WERI-Rb-1 (cell line): ENCODE measurements at regions not wholly inside any gene's neighbourhood (a gene's known extent, or its start where the extent isn't known, plus 50 kb on each side); places are given as distances from the start of the nearest gene placed in this dataset.

Experiments used
- DNase-seq: peaks from one replicate; pipeline ENCODE4 v3.0.0-alpha.2; 2020
- H3K27ac ChIP-seq: fragments of 250-450 bp; sonication (Bioruptor Pico); 2 replicates; pipeline ENCODE4 v1.5.1; 2020; ENCODE audit warnings: mild to moderate bottlenecking, moderate library complexity
- H3K27me3 ChIP-seq: fragments of 250-450 bp; sonication (Bioruptor Pico); 2 replicates; pipeline ENCODE4 v1.5.1; 2021; ENCODE audit warnings: mild to moderate bottlenecking, low read depth, moderate library complexity; ENCODE audit not compliant: insufficient read depth, severe bottlenecking
- H3K36me3 ChIP-seq: fragments of 250-450 bp; sonication (Bioruptor Pico); 2 replicates; pipeline ENCODE4 v1.5.1; 2020; ENCODE audit warnings: mild to moderate bottlenecking, moderate library complexity
- H3K4me3 ChIP-seq: 2 replicates; pipeline ENCODE4 v1.5.1; 2011; ENCODE audit warnings: low read depth, mild to moderate bottlenecking, control low read depth, low read length
- H3K9me3 ChIP-seq: fragments of 250-450 bp; sonication (Bioruptor Pico); 2 replicates; pipeline ENCODE4 v1.5.1; 2021; ENCODE audit warnings: mild to moderate bottlenecking, moderate library complexity; ENCODE audit not compliant: severe bottlenecking
- TF ChIP-seq, protein P1 (sequence below): IDR thresholded peaks from 2 replicates; pipeline ENCODE4 v1.5.1; 2011; ENCODE audit warnings: low read depth, mild to moderate bottlenecking, control low read depth, inconsistent platforms, low read length

DNA sequence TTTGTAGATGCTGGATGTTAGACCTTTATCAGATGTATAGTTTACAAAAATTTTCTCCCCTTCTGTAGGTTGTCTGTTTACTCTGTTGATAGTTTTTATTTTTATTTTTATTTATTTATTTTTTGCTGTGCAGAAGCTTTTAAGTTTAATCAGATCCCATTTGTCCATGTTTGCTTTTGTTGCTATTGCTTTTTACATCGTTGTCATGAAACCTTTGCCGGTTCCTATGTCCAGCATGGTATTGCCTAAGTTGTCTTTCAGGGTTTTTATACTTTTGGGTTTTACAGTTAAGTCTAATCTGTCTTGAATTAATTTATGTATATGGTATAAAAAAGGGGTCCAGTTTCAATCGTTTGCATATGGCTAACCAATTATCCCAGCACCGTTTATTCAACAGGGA lies 819.5 kb downstream of the KCNT2 start:
- H3K9me3 ChIP-seq: no peaks in the 10 kb centered on the region
- TF ChIP-seq, protein P1, sequence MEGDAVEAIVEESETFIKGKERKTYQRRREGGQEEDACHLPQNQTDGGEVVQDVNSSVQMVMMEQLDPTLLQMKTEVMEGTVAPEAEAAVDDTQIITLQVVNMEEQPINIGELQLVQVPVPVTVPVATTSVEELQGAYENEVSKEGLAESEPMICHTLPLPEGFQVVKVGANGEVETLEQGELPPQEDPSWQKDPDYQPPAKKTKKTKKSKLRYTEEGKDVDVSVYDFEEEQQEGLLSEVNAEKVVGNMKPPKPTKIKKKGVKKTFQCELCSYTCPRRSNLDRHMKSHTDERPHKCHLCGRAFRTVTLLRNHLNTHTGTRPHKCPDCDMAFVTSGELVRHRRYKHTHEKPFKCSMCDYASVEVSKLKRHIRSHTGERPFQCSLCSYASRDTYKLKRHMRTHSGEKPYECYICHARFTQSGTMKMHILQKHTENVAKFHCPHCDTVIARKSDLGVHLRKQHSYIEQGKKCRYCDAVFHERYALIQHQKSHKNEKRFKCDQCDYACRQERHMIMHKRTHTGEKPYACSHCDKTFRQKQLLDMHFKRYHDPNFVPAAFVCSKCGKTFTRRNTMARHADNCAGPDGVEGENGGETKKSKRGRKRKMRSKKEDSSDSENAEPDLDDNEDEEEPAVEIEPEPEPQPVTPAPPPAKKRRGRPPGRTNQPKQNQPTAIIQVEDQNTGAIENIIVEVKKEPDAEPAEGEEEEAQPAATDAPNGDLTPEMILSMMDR: no peak
- H3K4me3 ChIP-seq: no peak overlapping the region
- DNase-seq: no peak
- H3K27me3 ChIP-seq: no peaks in the 10 kb centered on the region
- no peaks in the 10 kb centered on the region for H3K36me3 ChIP-seq
- no peak overlapping the region for H3K27ac ChIP-seq

- Histone ChIP-seq H3K27me3 (no peaks in the 10 kb centered on the region), H3K9me3 (no peaks in the 10 kb centered on the region), H3K27ac (no peak overlapping the region), H3K4me3 (no peak overlapping the region), H3K36me3 (no peaks in the 10 kb centered on the region)
- TF ChIP-seq, protein P1: no peak
- no peak for DNase-seq
Observed at GRCh38 chr1:195785830-195786229, 822.4 kb downstream of the KCNT2 start.

GRCh38 chr1:195773931-195774330 lies 834.3 kb downstream of the KCNT2 start:
- Histone ChIP-seq H3K36me3 (no peaks in the 10 kb centered on the region), H3K27ac (no peak overlapping the region), H3K4me3 (no peak overlapping the region), H3K9me3 (no peaks in the 10 kb centered on the region), H3K27me3 (no peaks in the 10 kb centered on the region)
- no peak for DNase-seq
- TF ChIP-seq, protein P1: no peak

DNA sequence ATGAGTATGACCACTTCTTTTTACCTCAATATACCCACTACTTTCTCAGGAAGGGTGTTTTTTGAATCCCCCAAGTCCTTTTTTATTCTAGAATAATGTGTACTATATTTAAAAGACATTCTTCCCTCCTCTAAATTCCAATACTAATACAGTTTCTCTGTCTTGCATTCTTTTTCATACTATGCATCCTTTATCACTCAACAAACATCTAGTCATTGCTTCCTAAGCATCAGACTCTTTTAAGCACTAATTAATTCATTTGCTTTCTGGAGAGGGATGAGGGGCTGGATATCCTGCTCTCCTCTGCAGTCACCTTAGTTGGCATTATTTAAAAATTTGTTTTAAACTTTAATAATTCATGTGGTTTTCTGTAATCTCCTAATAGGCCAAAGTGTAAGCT lies 838.8 kb downstream of the KCNT2 start:
- no peak overlapping the region for H3K27ac ChIP-seq
- TF ChIP-seq, protein P1: no peak
- H3K9me3 ChIP-seq: no peaks in the 10 kb centered on the region
- DNase-seq: no peak
- H3K4me3 ChIP-seq: no peak overlapping the region
- no peaks in the 10 kb centered on the region for H3K36me3 ChIP-seq
- H3K27me3 ChIP-seq: no peaks in the 10 kb centered on the region

GRCh38 chr1:195768936-195769335 lies 839.3 kb downstream of the KCNT2 start:
- no peak for DNase-seq
- Histone ChIP-seq H3K9me3 (no peaks in the 10 kb centered on the region), H3K4me3 (no peak overlapping the region), H3K27ac (no peak overlapping the region), H3K36me3 (no peaks in the 10 kb centered on the region), H3K27me3 (no peaks in the 10 kb centered on the region)
- TF ChIP-seq, protein P1: no peak

- Histone ChIP-seq H3K9me3 (no peaks in the 10 kb centered on the region), H3K27ac (no peak overlapping the region), H3K4me3 (no peak overlapping the region), H3K36me3 (no peaks in the 10 kb centered on the region), H3K27me3 (no peaks in the 10 kb centered on the region)
- no peak for DNase-seq
- TF ChIP-seq, protein P1: no peak
Observed at GRCh38 chr1:195768377-195768776, 839.9 kb downstream of the KCNT2 start.
